GM13977 (cell line): ENCODE measurements at regions not wholly inside any gene's neighbourhood (a gene's known extent, or its start where the extent isn't known, plus 50 kb on each side); places are given as distances from the start of the nearest gene placed in this dataset.
"Not testable (repeated sequence)": the region's sequence is repeated elsewhere in the genome, so short reads cannot be mapped to it uniquely, and the experiment has no call there.

ENCODE experiments used
- DNase-seq: peaks from one replicate; pipeline ENCODE4 v3.0.0; 2012; ENCODE audit warnings: low spot score
- in situ Hi-C: fragments of 300-500 bp; cut with MboI; formaldehyde crosslinking; loops from one replicate; pipeline ENCODE4 v1.12.0; 2022; ENCODE audit warnings: low sequenced_read_pairs, low pct_unique_long_range_greater_than_20kb, mixed read lengths, inconsistent platforms; ENCODE audit not compliant: unreplicated experiment
- TF ChIP-seq, protein P1 (sequence below): IDR thresholded peaks from 2 replicates; pipeline ENCODE4 v1.5.1; 2012; ENCODE audit warnings: mild to moderate bottlenecking, control low read depth; ENCODE audit not compliant: insufficient read depth; ENCODE audit errors: extremely low read depth, missing control alignments

GRCh38 chr7:49596701-49597491 is 176.5 kb upstream of the VWC2 start:
- no peak for DNase-seq
- TF ChIP-seq, protein P1, sequence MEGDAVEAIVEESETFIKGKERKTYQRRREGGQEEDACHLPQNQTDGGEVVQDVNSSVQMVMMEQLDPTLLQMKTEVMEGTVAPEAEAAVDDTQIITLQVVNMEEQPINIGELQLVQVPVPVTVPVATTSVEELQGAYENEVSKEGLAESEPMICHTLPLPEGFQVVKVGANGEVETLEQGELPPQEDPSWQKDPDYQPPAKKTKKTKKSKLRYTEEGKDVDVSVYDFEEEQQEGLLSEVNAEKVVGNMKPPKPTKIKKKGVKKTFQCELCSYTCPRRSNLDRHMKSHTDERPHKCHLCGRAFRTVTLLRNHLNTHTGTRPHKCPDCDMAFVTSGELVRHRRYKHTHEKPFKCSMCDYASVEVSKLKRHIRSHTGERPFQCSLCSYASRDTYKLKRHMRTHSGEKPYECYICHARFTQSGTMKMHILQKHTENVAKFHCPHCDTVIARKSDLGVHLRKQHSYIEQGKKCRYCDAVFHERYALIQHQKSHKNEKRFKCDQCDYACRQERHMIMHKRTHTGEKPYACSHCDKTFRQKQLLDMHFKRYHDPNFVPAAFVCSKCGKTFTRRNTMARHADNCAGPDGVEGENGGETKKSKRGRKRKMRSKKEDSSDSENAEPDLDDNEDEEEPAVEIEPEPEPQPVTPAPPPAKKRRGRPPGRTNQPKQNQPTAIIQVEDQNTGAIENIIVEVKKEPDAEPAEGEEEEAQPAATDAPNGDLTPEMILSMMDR = no peak
- in situ Hi-C loops = no loop called here

DNA sequence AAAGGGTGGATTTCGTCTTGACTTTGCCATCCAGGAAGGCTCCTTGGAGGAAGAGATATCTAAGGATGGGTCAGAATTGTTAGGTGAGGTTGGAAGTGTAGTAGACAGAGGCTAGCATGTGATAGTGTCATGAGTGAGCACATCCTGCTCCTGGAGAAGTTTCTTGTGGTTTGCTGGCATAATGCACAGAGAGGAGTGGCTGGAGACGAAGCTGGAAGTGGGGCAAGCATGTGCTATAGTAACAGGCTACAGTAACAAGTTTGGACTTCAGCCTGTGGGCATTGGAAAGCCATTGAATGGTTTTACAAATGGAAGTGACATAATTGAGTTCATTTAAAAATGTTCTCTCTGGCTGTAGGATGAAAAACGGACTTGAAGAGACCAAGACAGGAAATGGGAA is 175.6 kb upstream of the VWC2 start:
- in situ Hi-C loops = no loop called here
- DNase-seq = no peak
- TF ChIP-seq, protein P1 = no peak

DNA sequence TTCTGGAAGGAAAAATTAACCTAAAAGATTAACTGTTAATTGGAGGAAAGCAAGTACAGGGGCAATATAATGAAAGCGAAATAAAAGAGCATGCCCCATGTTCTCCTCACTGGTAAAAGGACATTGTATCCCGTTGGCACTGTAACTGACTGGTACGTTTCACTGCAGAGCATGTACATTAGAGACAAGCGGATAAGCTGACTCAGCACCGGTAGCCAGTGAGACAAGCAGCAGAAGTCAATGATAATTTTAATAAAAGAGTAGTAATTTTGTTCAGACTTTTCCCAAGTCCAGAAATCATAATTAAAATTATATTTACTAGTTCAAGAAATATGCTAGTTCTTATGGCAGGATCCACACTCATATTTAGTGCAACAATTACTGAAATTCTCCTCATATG is 161.5 kb upstream of the VWC2 start:
- TF ChIP-seq, protein P1 = no peak
- in situ Hi-C loops = no loop called here
- DNase-seq = no peak

- TF ChIP-seq, protein P1 = no peak
- in situ Hi-C loops = no loop called here
- no peak for DNase-seq
Measured at GRCh38 chr7:49613759-49614158, 159.7 kb upstream of the VWC2 start.

DNA sequence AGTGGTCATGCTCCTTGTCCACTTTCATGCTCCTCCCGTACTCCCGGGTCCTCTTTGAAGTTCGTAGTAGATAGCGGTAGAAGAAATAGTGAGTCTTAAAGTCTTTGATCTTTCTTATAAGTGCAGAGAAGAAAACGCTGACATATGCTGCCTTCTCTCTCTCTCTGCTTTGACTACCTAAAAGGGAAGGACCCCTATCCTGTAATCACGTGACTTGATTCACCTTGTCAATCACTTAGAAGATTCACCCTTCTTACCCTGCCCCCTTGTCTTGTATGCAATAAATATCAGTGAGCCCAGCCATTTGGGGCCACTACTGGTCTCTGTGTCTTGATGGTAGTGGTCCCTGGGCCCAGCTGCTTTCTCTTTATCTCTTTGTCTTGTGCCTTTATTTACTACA is 158.5 kb upstream of the VWC2 start:
- in situ Hi-C loops, DNase-seq: not testable (repeated sequence)

- TF ChIP-seq, protein P1 = no peak
- in situ Hi-C loops = no loop called here
- no peak for DNase-seq
Measured at GRCh38 chr7:49618028-49618427, 155.4 kb upstream of the VWC2 start.

DNA sequence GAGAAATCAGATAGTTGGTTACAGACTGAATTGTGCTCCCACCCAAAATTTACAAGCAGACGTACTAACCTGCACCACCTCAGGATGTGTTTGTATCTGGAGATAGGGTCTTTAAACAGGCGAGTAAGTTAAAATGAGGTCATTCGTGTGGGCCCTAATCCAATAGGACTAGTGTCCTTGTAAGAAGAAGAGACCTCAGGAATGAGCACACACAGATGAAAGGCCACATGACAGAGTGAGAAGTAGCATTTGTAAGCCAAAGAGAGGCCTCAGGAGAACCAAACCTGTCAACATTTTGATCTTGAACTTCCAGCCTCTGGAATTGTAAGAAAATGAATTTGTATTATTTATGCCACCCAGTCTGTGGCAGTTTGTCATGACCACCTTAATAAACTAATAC is 149.5 kb upstream of the VWC2 start:
- no peak for DNase-seq
- in situ Hi-C loops = no loop called here
- TF ChIP-seq, protein P1 = no peak
